Esophagus (tissue), 2 donors: ENCODE measurements at regions not wholly inside any gene's neighbourhood (a gene's known extent, or its start where the extent isn't known, plus 50 kb on each side); places are given as distances from the start of the nearest gene placed in this dataset.

Source experiments
- H3K27ac ChIP-seq, 2 donors: one replicate each; pipeline ENCODE4 v1.5.1; 2013; ENCODE audit warnings: low read depth in 2 of 2, mild to moderate bottlenecking in 2 of 2, inconsistent platforms in 1 of 2, low read length in 1 of 2, moderate library complexity in 1 of 2
- H3K27me3 ChIP-seq, 2 donors: one replicate each; pipeline ENCODE4 v1.6.1; 2013; ENCODE audit warnings: low read length in 2 of 2, control low read depth in 1 of 2, mild to moderate bottlenecking in 1 of 2; ENCODE audit not compliant: insufficient read depth in 2 of 2, control insufficient read depth in 1 of 2
- H3K36me3 ChIP-seq, 2 donors: one replicate each; pipeline ENCODE4 v1.6.1; 2013; ENCODE audit warnings: low read length in 1 of 2; ENCODE audit not compliant: control insufficient read depth in 2 of 2, insufficient read depth in 2 of 2
- H3K4me1 ChIP-seq, 2 donors: one replicate each; pipeline ENCODE4 v1.6.1; 2013; ENCODE audit warnings: low read length in 1 of 2; ENCODE audit not compliant: control insufficient read depth in 2 of 2, insufficient read depth in 2 of 2
- H3K4me3 ChIP-seq, 2 donors: one replicate each; pipeline ENCODE4 v1.5.1; 2013; ENCODE audit warnings: low read length in 2 of 2, mild to moderate bottlenecking in 2 of 2, low read depth in 1 of 2, moderate library complexity in 1 of 2
- H3K9me3 ChIP-seq, 2 donors: one replicate each; pipeline ENCODE4 v1.6.1; 2013; ENCODE audit warnings: mild to moderate bottlenecking in 2 of 2, low read depth in 1 of 2, low read length in 1 of 2, moderate library complexity in 1 of 2; ENCODE audit not compliant: control insufficient read depth in 2 of 2, insufficient read depth in 1 of 2
- WGBS, 2 donors: extraction: QIAGEN DNeasy Blood & Tissue Kit; methylation state at CpG; one replicate each; pipeline ENCODE4 v1.1.7; 2013; 5-methylcytosine and 5-hydroxymethylcytosine counted together
- donor health status: healthy with polysubstance abuse.
- donor health status: Bipolar disorder and iron deficiency.

DNA sequence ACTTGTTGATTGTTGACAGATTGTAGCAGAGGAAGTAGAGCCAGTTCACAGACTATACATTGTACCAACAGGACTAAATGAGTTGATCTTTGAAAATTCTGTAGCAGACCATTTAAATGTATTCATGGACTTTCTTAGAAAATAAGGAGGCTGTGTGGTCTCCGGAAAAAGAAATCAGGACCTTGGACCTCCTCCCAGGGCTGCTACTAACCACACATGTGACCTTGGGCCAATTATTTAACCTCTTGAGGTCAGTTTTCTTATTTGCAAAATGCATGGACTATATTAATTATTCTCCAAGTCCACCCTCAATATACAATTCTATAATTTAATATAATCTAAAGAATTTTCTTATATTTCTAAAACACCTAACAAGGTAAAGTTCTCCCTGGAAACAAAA is 492.0 kb upstream of the JAG1 start:
- H3K9me3 ChIP-seq, result no peaks in the 10 kb centered on the region
- H3K4me3 ChIP-seq, result no peak overlapping the region
- H3K4me1 ChIP-seq, result no peaks in the 10 kb centered on the region
- H3K36me3 ChIP-seq, result no peaks in the 10 kb centered on the region
- no peak overlapping the region for H3K27ac ChIP-seq
- H3K27me3 ChIP-seq, result no peaks in the 10 kb centered on the region
- WGBS, 2 donors, result 69 to 78% methylated on average over 1 of the region's 1 CpG

GRCh38 chr20:11166712-11167111 is 492.9 kb upstream of the JAG1 start:
- Histone ChIP-seq H3K27me3 (no peaks in the 10 kb centered on the region), H3K9me3 (no peaks in the 10 kb centered on the region), H3K27ac (no peak overlapping the region), H3K36me3 (no peaks in the 10 kb centered on the region), H3K4me1 (no peaks in the 10 kb centered on the region), H3K4me3 (no peak overlapping the region)
- WGBS, 2 donors, result 76 to 80% methylated on average over 2 of the region's 2 CpGs

DNA sequence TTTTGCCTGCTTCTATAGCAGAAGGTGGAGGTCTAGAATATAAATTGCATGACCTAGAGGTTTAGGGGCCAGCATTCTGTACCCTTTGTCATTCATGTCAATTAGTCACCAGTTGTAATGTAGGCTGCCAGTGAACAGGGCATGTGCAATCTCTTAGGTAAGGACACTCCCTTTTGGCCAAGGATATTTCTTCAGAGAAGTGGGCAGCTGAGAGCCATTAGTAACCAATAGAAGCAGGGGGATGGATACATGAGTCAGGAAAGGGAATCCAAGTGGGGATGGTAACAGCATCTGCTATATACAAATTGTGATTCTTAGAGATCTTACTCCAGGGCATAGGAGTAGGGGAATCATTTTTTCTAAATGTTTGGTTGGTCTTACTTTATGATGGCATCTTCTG is 494.2 kb upstream of the JAG1 start:
- H3K27ac ChIP-seq, result no peak overlapping the region
- no peaks in the 10 kb centered on the region for H3K9me3 ChIP-seq
- no peaks in the 10 kb centered on the region for H3K4me1 ChIP-seq
- no peaks in the 10 kb centered on the region for H3K36me3 ChIP-seq
- H3K4me3 ChIP-seq, result no peak overlapping the region
- no peaks in the 10 kb centered on the region for H3K27me3 ChIP-seq

GRCh38 chr20:11170025-11170424 is 496.2 kb upstream of the JAG1 start:
- H3K4me3 ChIP-seq, result no peak overlapping the region
- H3K4me1 ChIP-seq, result no peaks in the 10 kb centered on the region
- H3K9me3 ChIP-seq, result no peaks in the 10 kb centered on the region
- H3K27me3 ChIP-seq, result no peaks in the 10 kb centered on the region
- H3K27ac ChIP-seq, result no peak overlapping the region
- no peaks in the 10 kb centered on the region for H3K36me3 ChIP-seq

GRCh38 chr20:11170565-11170964 is 496.8 kb upstream of the JAG1 start:
- 76 to 78% methylated on average over 2 of the region's 2 CpGs for WGBS, 2 donors
- Histone ChIP-seq H3K9me3 (no peaks in the 10 kb centered on the region), H3K27ac (no peak overlapping the region), H3K4me1 (no peaks in the 10 kb centered on the region), H3K4me3 (no peak overlapping the region), H3K36me3 (no peaks in the 10 kb centered on the region), H3K27me3 (no peaks in the 10 kb centered on the region)

DNA sequence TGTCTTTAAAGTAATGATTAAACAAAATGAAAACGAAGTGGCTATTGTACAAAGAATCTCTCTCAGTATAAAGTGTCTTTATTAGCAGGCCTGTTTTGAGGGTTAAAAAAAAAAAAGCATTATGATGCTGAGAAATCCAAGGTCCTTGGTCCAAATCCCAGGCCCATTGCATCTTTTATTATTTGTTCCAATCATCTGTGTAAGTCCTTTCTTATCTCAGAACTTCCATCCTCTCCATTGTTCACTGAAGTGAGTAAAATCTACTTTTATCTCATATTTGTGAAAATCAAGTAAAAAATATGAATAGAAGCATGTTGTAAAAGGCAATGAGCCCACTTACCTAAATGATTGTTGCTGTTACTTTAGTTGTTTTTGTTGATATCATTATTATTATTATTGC is 499.1 kb upstream of the JAG1 start:
- Histone ChIP-seq H3K27me3 (no peaks in the 10 kb centered on the region), H3K9me3 (no peaks in the 10 kb centered on the region), H3K4me3 (no peak overlapping the region), H3K4me1 (no peaks in the 10 kb centered on the region), H3K27ac (no peak overlapping the region), H3K36me3 (no peaks in the 10 kb centered on the region)
- WGBS, 2 donors, result 76% methylated on average over 1 of the region's 1 CpG

- H3K4me3 ChIP-seq, result no peak overlapping the region
- H3K27ac ChIP-seq, result no peak overlapping the region
- WGBS, 2 donors, result 90 to 91% methylated on average over 4 of the region's 4 CpGs
- no peaks in the 10 kb centered on the region for H3K36me3 ChIP-seq
- no peaks in the 10 kb centered on the region for H3K4me1 ChIP-seq
- no peaks in the 10 kb centered on the region for H3K27me3 ChIP-seq
- H3K9me3 ChIP-seq, result no peaks in the 10 kb centered on the region
Measured at GRCh38 chr20:11173916-11174315, 500.1 kb upstream of the JAG1 start.

DNA sequence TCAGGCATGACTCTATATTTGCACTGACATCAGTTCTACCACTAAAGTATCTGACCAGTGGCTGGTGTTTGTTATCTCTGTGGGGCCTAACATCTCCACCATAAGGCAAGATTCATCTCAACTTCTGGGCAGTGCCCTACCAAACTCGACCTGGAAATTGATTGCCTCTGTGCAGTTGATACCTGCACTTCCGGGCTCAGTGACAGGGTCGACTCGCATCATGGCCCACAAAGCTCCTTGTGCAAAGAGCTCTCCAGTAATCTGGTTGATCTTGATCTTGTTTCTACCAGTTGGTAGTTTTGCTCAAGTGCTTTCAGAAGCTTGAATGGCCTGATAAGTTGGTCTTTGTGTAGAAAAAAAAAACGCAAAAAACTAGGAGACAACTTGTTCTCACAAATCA is 501.1 kb upstream of the JAG1 start:
- Histone ChIP-seq H3K27me3 (no peaks in the 10 kb centered on the region), H3K4me1 (no peaks in the 10 kb centered on the region), H3K27ac (no peak overlapping the region), H3K36me3 (no peaks in the 10 kb centered on the region), H3K9me3 (no peaks in the 10 kb centered on the region), H3K4me3 (no peak overlapping the region)
- WGBS, 2 donors, result 85% methylated on average over 5 of the region's 5 CpGs

DNA sequence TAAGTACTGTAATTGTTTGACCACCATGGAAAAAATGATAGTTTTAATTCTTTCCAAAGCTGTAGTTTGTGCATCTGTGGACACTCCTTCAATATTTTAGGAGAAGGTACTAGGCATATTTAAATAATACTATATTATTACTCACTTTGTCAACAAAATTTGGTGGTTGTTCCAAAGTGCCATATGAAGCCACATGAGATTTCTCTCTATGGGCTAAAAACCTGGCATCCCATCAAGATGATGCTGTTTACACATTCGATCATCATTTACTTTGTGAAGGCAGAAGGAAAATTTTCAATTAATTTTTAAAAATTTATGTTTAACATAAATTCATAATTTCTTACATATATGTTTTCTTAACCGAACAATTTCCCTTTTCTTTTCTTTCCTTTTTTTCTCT is 502.6 kb upstream of the JAG1 start:
- no peaks in the 10 kb centered on the region for H3K9me3 ChIP-seq
- H3K4me3 ChIP-seq, result no peak overlapping the region
- H3K36me3 ChIP-seq, result no peaks in the 10 kb centered on the region
- no peak overlapping the region for H3K27ac ChIP-seq
- no peaks in the 10 kb centered on the region for H3K27me3 ChIP-seq
- WGBS, 2 donors, result 89 to 93% methylated on average over 2 of the region's 2 CpGs
- no peaks in the 10 kb centered on the region for H3K4me1 ChIP-seq

GRCh38 chr20:11178946-11179654 is 505.3 kb upstream of the JAG1 start:
- H3K36me3 ChIP-seq, result no peaks in the 10 kb centered on the region
- no peaks in the 10 kb centered on the region for H3K27me3 ChIP-seq
- peak overlapping the region in 1 of 2 donors; percentile 45 for H3K27ac ChIP-seq
- H3K4me3 ChIP-seq, result no peak overlapping the region
- H3K4me1 ChIP-seq, result no peaks in the 10 kb centered on the region
- WGBS, 2 donors, result 55 to 65% methylated on average over 3 of the region's 3 CpGs
- H3K9me3 ChIP-seq, result no peaks in the 10 kb centered on the region
